Kidney epithelial cell (primary cell): ENCODE measurements at regions not wholly inside any gene's neighbourhood (a gene's known extent, or its start where the extent isn't known, plus 50 kb on each side); places are given as distances from the start of the nearest gene placed in this dataset.

Experiments
- DNase-seq: peaks from one replicate; pipeline ENCODE4 v3.0.0-alpha.2; 2010; ENCODE audit warnings: low read depth
- H3K27me3 ChIP-seq: 2 replicates; pipeline ENCODE4 v1.6.0; 2011; ENCODE audit warnings: low read length; ENCODE audit not compliant: control insufficient read depth, insufficient read depth
- H3K36me3 ChIP-seq: 2 replicates; pipeline ENCODE4 v1.5.1; 2011; ENCODE audit warnings: low read length; ENCODE audit not compliant: control insufficient read depth, insufficient read depth
- H3K4me3 ChIP-seq: 2 replicates; pipeline ENCODE4 v1.5.1; 2011; ENCODE audit warnings: low read depth, mild to moderate bottlenecking, control low read depth, low read length
- CTCF ChIP-seq: IDR thresholded peaks from 2 replicates; pipeline ENCODE4 v1.5.1; 2011; ENCODE audit warnings: mild to moderate bottlenecking, moderate library complexity, low read length, control low read depth, inconsistent platforms; ENCODE audit not compliant: insufficient read depth, poor library complexity, severe bottlenecking

- DNase-seq, result no peak
- Histone ChIP-seq H3K27me3 (peaks cover 5% of the 10 kb centered on the region), H3K36me3 (no peaks in the 10 kb centered on the region), H3K4me3 (no peak overlapping the region)
- no peak for TF ChIP-seq CTCF
These were observed 214.4 kb upstream of the MVB12B start for GRCh38 chr9:126112135-126112720.

DNA sequence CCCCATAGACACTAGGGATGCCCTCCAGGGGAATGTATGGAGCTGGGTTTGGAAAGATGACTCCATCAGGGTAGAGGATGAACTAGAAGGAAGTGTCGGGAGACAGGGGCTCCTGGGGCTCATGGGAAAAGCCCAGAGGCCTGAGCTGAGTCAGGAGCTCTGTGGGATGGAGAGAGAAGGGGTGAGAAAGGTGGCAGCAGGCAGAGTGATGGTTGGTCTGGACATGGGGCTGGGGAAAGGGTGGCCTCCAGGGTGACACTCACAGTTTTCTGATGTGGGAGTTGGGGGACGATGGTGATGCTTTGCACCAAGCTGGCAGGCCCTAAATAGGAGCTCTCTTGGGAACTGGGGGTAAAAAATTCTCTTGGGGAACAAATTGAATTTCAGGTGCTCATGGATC, 213.5 kb upstream of the MVB12B start:
- DNase-seq, result no peak
- TF ChIP-seq CTCF, result no peak
- H3K36me3 ChIP-seq, result no peaks in the 10 kb centered on the region
- H3K27me3 ChIP-seq, result peaks cover 5% of the 10 kb centered on the region
- no peak overlapping the region for H3K4me3 ChIP-seq

DNA sequence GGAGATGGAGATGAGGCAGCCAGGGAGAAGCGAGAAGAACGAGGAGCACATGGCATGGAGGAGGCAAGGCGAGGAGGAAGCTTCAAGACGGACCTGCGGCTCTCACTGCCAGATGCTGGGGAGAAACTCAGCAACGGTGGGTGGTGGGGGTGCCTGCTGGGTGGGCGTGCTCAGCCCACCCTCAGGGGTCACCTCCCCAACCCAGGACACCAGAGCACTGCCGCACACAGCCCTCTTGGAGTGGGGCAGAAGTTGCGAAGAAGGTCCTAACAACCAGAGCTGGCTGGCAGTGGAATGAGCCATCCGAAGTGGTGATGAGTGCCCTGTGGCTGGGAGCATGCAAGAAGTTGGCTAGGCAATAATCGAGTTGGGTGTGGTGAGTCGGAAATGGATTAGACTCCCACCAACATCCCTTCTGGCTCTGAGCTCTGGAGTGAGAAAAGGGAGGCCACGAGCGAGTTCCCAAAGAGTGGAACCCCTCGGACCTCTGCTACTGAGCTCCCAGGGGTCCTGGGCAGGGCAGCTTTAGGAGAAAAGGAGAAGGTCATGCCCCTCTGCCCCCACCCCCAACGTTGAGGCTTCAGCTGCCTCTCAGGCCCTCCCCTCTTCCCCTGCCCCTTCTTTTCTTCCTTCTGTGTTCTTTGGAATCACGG, 212.7 kb upstream of the MVB12B start:
- peaks cover 3% of the 10 kb centered on the region for H3K27me3 ChIP-seq
- no peak for DNase-seq
- no peak overlapping the region for H3K4me3 ChIP-seq
- H3K36me3 ChIP-seq, result no peaks in the 10 kb centered on the region
- no peak for TF ChIP-seq CTCF

DNA sequence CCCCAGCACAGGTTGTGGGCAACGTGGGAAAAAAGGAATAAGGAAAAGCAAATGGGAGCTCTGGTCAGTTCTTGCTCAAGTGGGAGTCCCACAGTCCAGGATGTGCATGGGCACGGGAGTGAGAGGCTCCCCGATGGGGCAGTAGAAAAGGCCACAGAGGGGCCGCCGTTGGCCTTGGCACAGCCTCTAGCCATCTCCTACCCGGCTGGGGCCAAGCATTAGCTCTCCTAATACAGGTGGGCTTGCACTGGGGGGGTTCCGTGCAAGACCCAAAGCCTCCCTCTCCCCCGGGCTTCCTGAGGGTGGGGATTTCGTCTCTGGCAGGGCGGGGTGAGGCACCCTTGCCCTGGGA, 212.2 kb upstream of the MVB12B start:
- no peak for DNase-seq

GRCh38 chr9:126114850-126115460, 211.7 kb upstream of the MVB12B start:
- no peak for TF ChIP-seq CTCF
- Histone ChIP-seq H3K4me3 (no peak overlapping the region), H3K27me3 (no peaks in the 10 kb centered on the region), H3K36me3 (no peaks in the 10 kb centered on the region)
- DNase-seq, result no peak

More for the DNA sequence above, 212.2 kb upstream of the MVB12B start:
- Histone ChIP-seq H3K36me3 (no peaks in the 10 kb centered on the region), H3K27me3 (no peaks in the 10 kb centered on the region), H3K4me3 (no peak overlapping the region)
- no peak for TF ChIP-seq CTCF
